ENCODE measurements at regions not wholly inside any gene's neighbourhood (a gene's known extent, or its start where the extent isn't known, plus 50 kb on each side); places are given as distances from the start of the nearest gene placed in this dataset.

DNA sequence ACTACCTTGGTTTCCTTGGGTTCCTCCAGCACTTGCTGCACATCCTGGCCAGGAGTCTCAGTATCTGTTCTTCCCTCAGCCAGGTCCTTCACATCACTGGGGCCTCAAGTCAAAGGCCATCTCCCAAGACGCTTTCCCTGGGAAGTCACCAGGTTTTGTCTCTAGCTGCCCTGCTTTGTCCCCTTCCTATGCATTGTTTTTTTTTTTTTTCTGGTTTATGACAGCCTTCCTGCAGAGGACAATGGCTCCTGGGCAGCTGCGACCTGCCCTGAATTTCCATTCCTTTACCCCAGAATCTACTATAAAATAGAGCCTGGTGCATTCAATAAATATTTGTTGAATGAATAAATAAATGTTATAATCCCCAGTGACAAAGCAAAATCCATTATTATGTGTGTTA, 687.3 kb downstream of the QKI start:
- TF ChIP-seq IRF1 (CRISPR knock-in tag; IDR thresholded peaks at IDR 0.05; ENCODE audit: borderline replicate concordance) (no peak), FOSL1 (tag; conservative IDR thresholded peaks at IDR 0.05) (no peak), CBX8 (IDR thresholded peaks at IDR 0.05; ENCODE audit: borderline replicate concordance, extremely low read depth, low read depth, low read length, poor library complexity, severe bottlenecking) (no peak), JUND (IDR thresholded peaks at IDR 0.05; ENCODE audit: borderline replicate concordance, low read depth, low read length) (no peak), JUND (tag; IDR thresholded peaks at IDR 0.05; ENCODE audit: borderline replicate concordance, low read depth, low read length) (no peak), ZNF668 (CRISPR knock-in tag; IDR thresholded peaks at IDR 0.05) (no peak), POLR2AphosphoS5 (IDR thresholded peaks at IDR 0.05; ENCODE audit: control insufficient read depth, insufficient read depth, low read depth, low read length) (no peak), CREB1 (IDR thresholded peaks at IDR 0.05) (no peak), CREB1 (CRISPR knock-in tag; IDR thresholded peaks at IDR 0.05) (no peak), POLR2A (conservative IDR thresholded peaks at IDR 0.05) (no peak), GTF2F1 (IDR thresholded peaks at IDR 0.05; ENCODE audit: low read depth, low read length) (no peak)
- TF ChIP-seq, protein P1, sequence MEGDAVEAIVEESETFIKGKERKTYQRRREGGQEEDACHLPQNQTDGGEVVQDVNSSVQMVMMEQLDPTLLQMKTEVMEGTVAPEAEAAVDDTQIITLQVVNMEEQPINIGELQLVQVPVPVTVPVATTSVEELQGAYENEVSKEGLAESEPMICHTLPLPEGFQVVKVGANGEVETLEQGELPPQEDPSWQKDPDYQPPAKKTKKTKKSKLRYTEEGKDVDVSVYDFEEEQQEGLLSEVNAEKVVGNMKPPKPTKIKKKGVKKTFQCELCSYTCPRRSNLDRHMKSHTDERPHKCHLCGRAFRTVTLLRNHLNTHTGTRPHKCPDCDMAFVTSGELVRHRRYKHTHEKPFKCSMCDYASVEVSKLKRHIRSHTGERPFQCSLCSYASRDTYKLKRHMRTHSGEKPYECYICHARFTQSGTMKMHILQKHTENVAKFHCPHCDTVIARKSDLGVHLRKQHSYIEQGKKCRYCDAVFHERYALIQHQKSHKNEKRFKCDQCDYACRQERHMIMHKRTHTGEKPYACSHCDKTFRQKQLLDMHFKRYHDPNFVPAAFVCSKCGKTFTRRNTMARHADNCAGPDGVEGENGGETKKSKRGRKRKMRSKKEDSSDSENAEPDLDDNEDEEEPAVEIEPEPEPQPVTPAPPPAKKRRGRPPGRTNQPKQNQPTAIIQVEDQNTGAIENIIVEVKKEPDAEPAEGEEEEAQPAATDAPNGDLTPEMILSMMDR (IDR thresholded peaks at IDR 0.05 in 2 of 3, conservative IDR thresholded peaks at IDR 0.05 in 1 of 3; ENCODE audit: insufficient read depth in 2 of 3, low read depth in 1 of 3, low read length in 3 of 3), result no peak
- TF ChIP-seq, protein P2, sequence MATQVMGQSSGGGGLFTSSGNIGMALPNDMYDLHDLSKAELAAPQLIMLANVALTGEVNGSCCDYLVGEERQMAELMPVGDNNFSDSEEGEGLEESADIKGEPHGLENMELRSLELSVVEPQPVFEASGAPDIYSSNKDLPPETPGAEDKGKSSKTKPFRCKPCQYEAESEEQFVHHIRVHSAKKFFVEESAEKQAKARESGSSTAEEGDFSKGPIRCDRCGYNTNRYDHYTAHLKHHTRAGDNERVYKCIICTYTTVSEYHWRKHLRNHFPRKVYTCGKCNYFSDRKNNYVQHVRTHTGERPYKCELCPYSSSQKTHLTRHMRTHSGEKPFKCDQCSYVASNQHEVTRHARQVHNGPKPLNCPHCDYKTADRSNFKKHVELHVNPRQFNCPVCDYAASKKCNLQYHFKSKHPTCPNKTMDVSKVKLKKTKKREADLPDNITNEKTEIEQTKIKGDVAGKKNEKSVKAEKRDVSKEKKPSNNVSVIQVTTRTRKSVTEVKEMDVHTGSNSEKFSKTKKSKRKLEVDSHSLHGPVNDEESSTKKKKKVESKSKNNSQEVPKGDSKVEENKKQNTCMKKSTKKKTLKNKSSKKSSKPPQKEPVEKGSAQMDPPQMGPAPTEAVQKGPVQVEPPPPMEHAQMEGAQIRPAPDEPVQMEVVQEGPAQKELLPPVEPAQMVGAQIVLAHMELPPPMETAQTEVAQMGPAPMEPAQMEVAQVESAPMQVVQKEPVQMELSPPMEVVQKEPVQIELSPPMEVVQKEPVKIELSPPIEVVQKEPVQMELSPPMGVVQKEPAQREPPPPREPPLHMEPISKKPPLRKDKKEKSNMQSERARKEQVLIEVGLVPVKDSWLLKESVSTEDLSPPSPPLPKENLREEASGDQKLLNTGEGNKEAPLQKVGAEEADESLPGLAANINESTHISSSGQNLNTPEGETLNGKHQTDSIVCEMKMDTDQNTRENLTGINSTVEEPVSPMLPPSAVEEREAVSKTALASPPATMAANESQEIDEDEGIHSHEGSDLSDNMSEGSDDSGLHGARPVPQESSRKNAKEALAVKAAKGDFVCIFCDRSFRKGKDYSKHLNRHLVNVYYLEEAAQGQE (IDR thresholded peaks at IDR 0.05; ENCODE audit: borderline replicate concordance), result no peak
- TF ChIP-seq, protein P2 (CRISPR knock-in tag; IDR thresholded peaks at IDR 0.05; ENCODE audit: low read depth), result no peak

All from K562 (cell line).